Fibroblast of lung (primary cell): ENCODE measurements at regions not wholly inside any gene's neighbourhood (a gene's known extent, or its start where the extent isn't known, plus 50 kb on each side); places are given as distances from the start of the nearest gene placed in this dataset.

Source experiments
- CTCF ChIP-seq, 2 donors: IDR thresholded peaks in 1 of 2; conservative IDR thresholded peaks in 1 of 2; 1 replicate in 1 of 2; 2 replicates in 1 of 2; pipeline ENCODE4 v1.5.1; 2011 to 2012; ENCODE audit warnings: low read length in 2 of 2, control low read depth in 1 of 2, inconsistent platforms in 1 of 2, low read depth in 1 of 2, mild to moderate bottlenecking in 1 of 2
- EZH2 ChIP-seq: IDR thresholded peaks from 2 replicates; pipeline ENCODE4 v1.5.1; 2012; ENCODE audit warnings: low read length, control low read depth, mild to moderate bottlenecking; ENCODE audit errors: missing control alignments

GRCh38 chr2:176521878-176522670 lies 252.8 kb downstream of the MTX2 start:
- TF ChIP-seq CTCF (conservative IDR thresholded peaks at IDR 0.05 in 1 of 2, IDR thresholded peaks at IDR 0.05 in 1 of 2; ENCODE audit: low read depth in 1 of 2, low read length in 2 of 2) = no peak
- no peak for TF ChIP-seq EZH2
